Muscle layer of colon (tissue), 2 donors: ENCODE measurements at regions not wholly inside any gene's neighbourhood (a gene's known extent, or its start where the extent isn't known, plus 50 kb on each side); places are given as distances from the start of the nearest gene placed in this dataset.

ENCODE experiments used
- H3K27ac ChIP-seq: one replicate; pipeline ENCODE4 v1.7.0; 2013; ENCODE audit warnings: low read depth, mild to moderate bottlenecking, low read length, moderate library complexity
- H3K27me3 ChIP-seq, 2 donors: one replicate each; pipeline ENCODE4 v1.7.0; 2013; ENCODE audit warnings: low read length in 2 of 2, mild to moderate bottlenecking in 2 of 2; ENCODE audit not compliant: insufficient read depth in 2 of 2, control insufficient read depth in 1 of 2
- H3K36me3 ChIP-seq: one replicate; pipeline ENCODE4 v1.7.0; 2013; ENCODE audit warnings: mild to moderate bottlenecking, low read length; ENCODE audit not compliant: insufficient read depth
- H3K4me1 ChIP-seq: one replicate; pipeline ENCODE4 v1.7.0; 2013; ENCODE audit warnings: mild to moderate bottlenecking, low read length; ENCODE audit not compliant: insufficient read depth
- H3K4me3 ChIP-seq, 2 donors: one replicate each; pipeline ENCODE4 v1.7.0; 2013; ENCODE audit warnings: low read length in 2 of 2, low read depth in 1 of 2, mild to moderate bottlenecking in 1 of 2, moderate library complexity in 1 of 2
- H3K9ac ChIP-seq: one replicate; pipeline ENCODE4 v1.7.0; 2013; ENCODE audit warnings: low read length
- H3K9me3 ChIP-seq: one replicate; pipeline ENCODE4 v1.7.0; 2013; ENCODE audit warnings: mild to moderate bottlenecking, low read length
- donor health status: abdominal sarcoma.
- donor health status: Adenocarcinoma of cecum.

- Histone ChIP-seq H3K36me3 (no peaks in the 10 kb centered on the region), H3K27ac (no peak overlapping the region), H3K9ac (no peak overlapping the region), H3K4me1 (no peaks in the 10 kb centered on the region), H3K27me3 (no peaks in the 10 kb centered on the region), H3K9me3 (no peaks in the 10 kb centered on the region), H3K4me3 (no peak overlapping the region)
Measured at GRCh38 chr11:11095831-11096723, 238.2 kb upstream of the ZBED5 start.

GRCh38 chr11:11090495-11090894 lies 232.6 kb upstream of the ZBED5 start:
- Histone ChIP-seq H3K36me3 (no peaks in the 10 kb centered on the region), H3K27me3 (no peaks in the 10 kb centered on the region), H3K27ac (no peak overlapping the region), H3K9me3 (no peaks in the 10 kb centered on the region), H3K4me1 (no peaks in the 10 kb centered on the region), H3K4me3 (no peak overlapping the region), H3K9ac (no peak overlapping the region)

GRCh38 chr11:11089805-11090204 lies 232.0 kb upstream of the ZBED5 start:
- no peak overlapping the region for H3K4me3 ChIP-seq
- no peaks in the 10 kb centered on the region for H3K36me3 ChIP-seq
- no peak overlapping the region for H3K27ac ChIP-seq
- H3K9ac ChIP-seq = no peak overlapping the region
- no peaks in the 10 kb centered on the region for H3K27me3 ChIP-seq
- no peaks in the 10 kb centered on the region for H3K4me1 ChIP-seq
- H3K9me3 ChIP-seq = no peaks in the 10 kb centered on the region

- Histone ChIP-seq H3K4me1 (peaks cover 8% of the 10 kb centered on the region), H3K27me3 (no peaks in the 10 kb centered on the region), H3K9me3 (no peaks in the 10 kb centered on the region), H3K36me3 (no peaks in the 10 kb centered on the region), H3K4me3 (no peak overlapping the region), H3K9ac (no peak overlapping the region), H3K27ac (no peak overlapping the region)
Measured at GRCh38 chr11:11086979-11087378, 229.1 kb upstream of the ZBED5 start.

- H3K9me3 ChIP-seq = no peaks in the 10 kb centered on the region
- no peak overlapping the region for H3K4me3 ChIP-seq
- no peak overlapping the region for H3K9ac ChIP-seq
- H3K36me3 ChIP-seq = no peaks in the 10 kb centered on the region
- H3K27me3 ChIP-seq = no peaks in the 10 kb centered on the region
- H3K4me1 ChIP-seq = peaks cover 21% of the 10 kb centered on the region
- no peak overlapping the region for H3K27ac ChIP-seq
Measured at GRCh38 chr11:11085580-11085979, 227.7 kb upstream of the ZBED5 start.

- Histone ChIP-seq H3K9me3 (no peaks in the 10 kb centered on the region), H3K4me3 (no peak overlapping the region), H3K36me3 (no peaks in the 10 kb centered on the region), H3K9ac (no peak overlapping the region), H3K27ac (no peak overlapping the region), H3K27me3 (no peaks in the 10 kb centered on the region), H3K4me1 (peaks cover 25% of the 10 kb centered on the region)
Measured at GRCh38 chr11:11084337-11084736, 226.5 kb upstream of the ZBED5 start.

GRCh38 chr11:11083441-11083840 lies 225.6 kb upstream of the ZBED5 start:
- H3K9ac ChIP-seq = no peak overlapping the region
- H3K27me3 ChIP-seq = no peaks in the 10 kb centered on the region
- H3K4me1 ChIP-seq = peaks cover 26% of the 10 kb centered on the region
- no peak overlapping the region for H3K4me3 ChIP-seq
- H3K36me3 ChIP-seq = no peaks in the 10 kb centered on the region
- no peak overlapping the region for H3K27ac ChIP-seq
- no peaks in the 10 kb centered on the region for H3K9me3 ChIP-seq

- Histone ChIP-seq H3K4me1 (peaks cover 33% of the 10 kb centered on the region), H3K27ac (no peak overlapping the region), H3K9me3 (no peaks in the 10 kb centered on the region), H3K4me3 (no peak overlapping the region), H3K27me3 (no peaks in the 10 kb centered on the region), H3K36me3 (no peaks in the 10 kb centered on the region), H3K9ac (no peak overlapping the region)
Measured at GRCh38 chr11:11082646-11083045, 224.8 kb upstream of the ZBED5 start.

- Histone ChIP-seq H3K4me3 (no peak overlapping the region), H3K36me3 (no peaks in the 10 kb centered on the region), H3K9ac (no peak overlapping the region), H3K27ac (no peak overlapping the region), H3K4me1 (peaks cover 33% of the 10 kb centered on the region), H3K27me3 (no peaks in the 10 kb centered on the region), H3K9me3 (no peaks in the 10 kb centered on the region)
Measured at GRCh38 chr11:11081776-11082175, 223.9 kb upstream of the ZBED5 start.

GRCh38 chr11:11081288-11081687 lies 223.4 kb upstream of the ZBED5 start:
- Histone ChIP-seq H3K27me3 (no peaks in the 10 kb centered on the region), H3K27ac (peak overlapping the region; percentile 48), H3K36me3 (no peaks in the 10 kb centered on the region), H3K9me3 (no peaks in the 10 kb centered on the region), H3K9ac (no peak overlapping the region), H3K4me3 (peak overlapping the region in 1 of 2 donors; percentile 3), H3K4me1 (peaks cover 33% of the 10 kb centered on the region)

- H3K36me3 ChIP-seq = no peaks in the 10 kb centered on the region
- H3K4me1 ChIP-seq = peaks cover 51% of the 10 kb centered on the region
- no peaks in the 10 kb centered on the region for H3K27me3 ChIP-seq
- H3K9ac ChIP-seq = no peak overlapping the region
- no peaks in the 10 kb centered on the region for H3K9me3 ChIP-seq
- no peak overlapping the region for H3K4me3 ChIP-seq
- no peak overlapping the region for H3K27ac ChIP-seq
Measured at GRCh38 chr11:11078344-11079086, 220.7 kb upstream of the ZBED5 start.
